ENCODE measurements at regions not wholly inside any gene's neighbourhood (a gene's known extent, or its start where the extent isn't known, plus 50 kb on each side); places are given as distances from the start of the nearest gene placed in this dataset.

GRCh38 chr9:17994695-17995425 lies 416.0 kb downstream of the SH3GL2 start:
- WGBS, 2 donors: 40 to 49% methylated on average over 4 of the region's 4 CpGs
- DNase-seq (ENCODE audit: low spot score in 2 of 2): no peak

GRCh38 chr9:17996728-17997127 lies 417.9 kb downstream of the SH3GL2 start:
- TF ChIP-seq POLR2A (IDR thresholded peaks at IDR 0.05) (no peak), CTCF (IDR thresholded peaks at IDR 0.05) (no peak)
- 68 to 80% methylated on average over 1 of the region's 1 CpG for WGBS, 2 donors
- intact Hi-C loops (cut with DNase I; ENCODE audit: low total_unique reads): no loop called here
- DNase-seq (ENCODE audit: low spot score in 2 of 2): no peak
- H3K4me3 ChIP-seq (ENCODE audit: low read depth, poor library complexity, severe bottlenecking): no peak overlapping the region

More at GRCh38 chr9:17994695-17995425, 416.0 kb downstream of the SH3GL2 start:
- TF ChIP-seq POLR2A (IDR thresholded peaks at IDR 0.05) (no peak), CTCF (IDR thresholded peaks at IDR 0.05) (no peak)
- intact Hi-C loops (cut with DNase I; ENCODE audit: low total_unique reads): no loop called here
- H3K4me3 ChIP-seq (ENCODE audit: low read depth, poor library complexity, severe bottlenecking): no peak overlapping the region

GRCh38 chr9:18002718-18003438 lies 424.0 kb downstream of the SH3GL2 start:
- no peak overlapping the region for H3K4me3 ChIP-seq (ENCODE audit: low read depth, poor library complexity, severe bottlenecking)
- intact Hi-C loops (cut with DNase I; ENCODE audit: low total_unique reads): no loop called here
- DNase-seq (ENCODE audit: low spot score in 2 of 2): no peak
- TF ChIP-seq CTCF (IDR thresholded peaks at IDR 0.05): no peak
- TF ChIP-seq POLR2A (IDR thresholded peaks at IDR 0.05): no peak
- WGBS, 2 donors: 79 to 82% methylated on average over 4 of the region's 4 CpGs

- no peak for DNase-seq (ENCODE audit: low spot score in 2 of 2)
- WGBS, 2 donors: 86 to 88% methylated on average over 4 of the region's 4 CpGs
- intact Hi-C loops (cut with DNase I; ENCODE audit: low total_unique reads): no loop called here
- no peak for TF ChIP-seq CTCF (IDR thresholded peaks at IDR 0.05)
- TF ChIP-seq POLR2A (IDR thresholded peaks at IDR 0.05): no peak
- H3K4me3 ChIP-seq (ENCODE audit: low read depth, poor library complexity, severe bottlenecking): no peak overlapping the region
Observed at GRCh38 chr9:18006591-18006990, 427.7 kb downstream of the SH3GL2 start.

GRCh38 chr9:18007621-18008020 lies 428.8 kb downstream of the SH3GL2 start:
- no peak for TF ChIP-seq POLR2A (IDR thresholded peaks at IDR 0.05)
- intact Hi-C loops (cut with DNase I; ENCODE audit: low total_unique reads): no loop called here
- no peak for DNase-seq (ENCODE audit: low spot score in 2 of 2)
- no peak overlapping the region for H3K4me3 ChIP-seq (ENCODE audit: low read depth, poor library complexity, severe bottlenecking)

- 76 to 79% methylated on average over 3 of the region's 3 CpGs for WGBS, 2 donors
Observed at GRCh38 chr9:18009902-18010301, 431.0 kb downstream of the SH3GL2 start.

More at GRCh38 chr9:18009902-18010301, 431.0 kb downstream of the SH3GL2 start:
- intact Hi-C loops (cut with DNase I; ENCODE audit: low total_unique reads): no loop called here
- DNase-seq (ENCODE audit: low spot score in 2 of 2): no peak
- TF ChIP-seq POLR2A (IDR thresholded peaks at IDR 0.05) (no peak), CTCF (IDR thresholded peaks at IDR 0.05) (no peak)
- H3K4me3 ChIP-seq (ENCODE audit: low read depth, poor library complexity, severe bottlenecking): no peak overlapping the region
